ENCODE measurements at regions not wholly inside any gene's neighbourhood (a gene's known extent, or its start where the extent isn't known, plus 50 kb on each side); places are given as distances from the start of the nearest gene placed in this dataset.

GRCh38 chr11:116459185-116460045, 313.4 kb downstream of the BUD13 start:
- no peak overlapping the region for H3K9ac ChIP-seq (ENCODE audit: insufficient read depth, low read length, poor library complexity, severe bottlenecking)
- Mint-ChIP-seq H3K27me3 (ENCODE audit: low read depth in 3 of 3) (peaks cover 5 to 11% (median 7%) of the 10 kb centered on the region in 3 donors), H3K9me3 (no peaks in the 10 kb centered on the region), H3K27ac (no peak overlapping the region), H3K36me3 (no peaks in the 10 kb centered on the region), H3K4me3 (no peak overlapping the region), H3K4me1 (no peaks in the 10 kb centered on the region)
- no peaks in the 10 kb centered on the region for H3K4me1 ChIP-seq (ENCODE audit: control insufficient read depth in 1 of 2, insufficient read depth in 2 of 2, low read length in 2 of 2)
- no peaks in the 10 kb centered on the region for H4K20me1 ChIP-seq (ENCODE audit: insufficient read depth, low read length)
- no peak for DNase-seq
- H3K4me2 ChIP-seq (replicated peaks; ENCODE audit: extremely low read depth, low read length, poor library complexity, severe bottlenecking): no peak overlapping the region
- no peak overlapping the region for H2AFZ ChIP-seq (ENCODE audit: insufficient read depth, low read depth, low read length, poor library complexity, severe bottlenecking)
- H3K4me3 ChIP-seq (replicated peaks in 1 of 3; ENCODE audit: low read depth in 2 of 3, low read length in 3 of 3): no peak overlapping the region
- no peaks in the 10 kb centered on the region for H3K36me3 ChIP-seq (replicated peaks in 1 of 2; ENCODE audit: control insufficient read depth in 1 of 2, insufficient read depth in 2 of 2, low read length in 2 of 2)
- no peaks in the 10 kb centered on the region for H3K79me2 ChIP-seq (ENCODE audit: insufficient read depth, low read length)
- H3K9me3 ChIP-seq (replicated peaks in 1 of 2; ENCODE audit: control insufficient read depth in 1 of 2, insufficient read depth in 1 of 2, low read length in 2 of 2): no peaks in the 10 kb centered on the region
- no peak overlapping the region for H3K27ac ChIP-seq (ENCODE audit: low read depth in 1 of 2, low read length in 2 of 2)
- no peaks in the 10 kb centered on the region for H3K27me3 ChIP-seq (ENCODE audit: control insufficient read depth in 2 of 2, insufficient read depth in 2 of 2, low read length in 2 of 2)
- 84% methylated on average over 6 of the region's 13 CpGs for WGBS (ENCODE audit: insufficient coverage)
- no peak for TF ChIP-seq CTCF (IDR thresholded peaks at IDR 0.05)
- intact Hi-C loops (cut with micrococcal nuclease): no loop called here

GRCh38 chr11:116458546-116458945, 314.2 kb downstream of the BUD13 start:
- Mint-ChIP-seq H3K27ac (no peak overlapping the region), H3K4me1 (no peaks in the 10 kb centered on the region)

More at GRCh38 chr11:116458546-116458945, 314.2 kb downstream of the BUD13 start:
- no peaks in the 10 kb centered on the region for H3K9me3 Mint-ChIP-seq
- Histone ChIP-seq H3K9ac (ENCODE audit: insufficient read depth, low read length, poor library complexity, severe bottlenecking) (no peak overlapping the region), H3K79me2 (ENCODE audit: insufficient read depth, low read length) (no peaks in the 10 kb centered on the region), H4K20me1 (ENCODE audit: insufficient read depth, low read length) (no peaks in the 10 kb centered on the region), H3K9me3 (replicated peaks in 1 of 2; ENCODE audit: control insufficient read depth in 1 of 2, insufficient read depth in 1 of 2, low read length in 2 of 2) (no peaks in the 10 kb centered on the region), H3K27ac (ENCODE audit: low read depth in 1 of 2, low read length in 2 of 2) (no peak overlapping the region), H3K4me2 (replicated peaks; ENCODE audit: extremely low read depth, low read length, poor library complexity, severe bottlenecking) (no peak overlapping the region), H3K27me3 (ENCODE audit: control insufficient read depth in 2 of 2, insufficient read depth in 2 of 2, low read length in 2 of 2) (no peaks in the 10 kb centered on the region), H2AFZ (ENCODE audit: insufficient read depth, low read depth, low read length, poor library complexity, severe bottlenecking) (no peak overlapping the region), H3K4me1 (ENCODE audit: control insufficient read depth in 1 of 2, insufficient read depth in 2 of 2, low read length in 2 of 2) (no peaks in the 10 kb centered on the region), H3K4me3 (replicated peaks in 1 of 3; ENCODE audit: low read depth in 2 of 3, low read length in 3 of 3) (no peak overlapping the region), H3K36me3 (replicated peaks in 1 of 2; ENCODE audit: control insufficient read depth in 1 of 2, insufficient read depth in 2 of 2, low read length in 2 of 2) (no peaks in the 10 kb centered on the region)
- H3K4me3 Mint-ChIP-seq: no peak overlapping the region
- H3K36me3 Mint-ChIP-seq: no peaks in the 10 kb centered on the region
- TF ChIP-seq CTCF (IDR thresholded peaks at IDR 0.05): no peak
- 89% methylated on average over 2 of the region's 4 CpGs for WGBS (ENCODE audit: insufficient coverage)
- DNase-seq: no peak
- intact Hi-C loops (cut with micrococcal nuclease): no loop called here
- peaks cover 7 to 11% (median 7%) of the 10 kb centered on the region in 3 donors for H3K27me3 Mint-ChIP-seq (ENCODE audit: low read depth in 3 of 3)

Measured in CD14-positive monocyte (primary cell).